Astrocyte of the cerebellum (primary cell): ENCODE measurements at regions not wholly inside any gene's neighbourhood (a gene's known extent, or its start where the extent isn't known, plus 50 kb on each side); places are given as distances from the start of the nearest gene placed in this dataset.
A peak's percentile ranks its signal among the peaks of the same experiment; 100 is the strongest.
"Not testable (repeated sequence)": the region's sequence is repeated elsewhere in the genome, so short reads cannot be mapped to it uniquely, and the experiment has no call there.

ENCODE experiments used
- DNase-seq: peaks from one replicate; pipeline ENCODE4 v3.0.0-alpha.2; 2011; ENCODE audit warnings: low read depth
- H3K4me3 ChIP-seq: 2 replicates; pipeline ENCODE4 v1.5.1; 2011; ENCODE audit warnings: mild to moderate bottlenecking, low read depth, low read length, moderate library complexity
- CTCF ChIP-seq: IDR thresholded peaks from 2 replicates; pipeline ENCODE4 v1.5.1; 2012; ENCODE audit warnings: low read length, low read depth, moderate library complexity, mild to moderate bottlenecking; ENCODE audit errors: missing control alignments
- in situ Hi-C: cut with HindIII; loops from 2 replicates; pipeline ENCODE4 v1.10.0; 2017; ENCODE audit warnings: low sequenced_read_pairs

GRCh38 chr15:38758043-38758442, 193.4 kb upstream of the RASGRP1 start:
- H3K4me3 ChIP-seq, result no peak overlapping the region
- no peak for TF ChIP-seq CTCF
- peak; percentile 47 for DNase-seq
- in situ Hi-C loops, result loop anchor here (10.0 kb wide), 1 partner anchor 57 kb away; no protein-coding TSS in a partner anchor

- no peak for TF ChIP-seq CTCF
- H3K4me3 ChIP-seq, result no peak overlapping the region
- no peak for DNase-seq
- in situ Hi-C loops, result no loop called here
These were observed 197.1 kb upstream of the RASGRP1 start for GRCh38 chr15:38761681-38762080.

GRCh38 chr15:38768970-38769369, 204.4 kb upstream of the RASGRP1 start:
- in situ Hi-C loops, result no loop called here
- DNase-seq, result no peak
- no peak overlapping the region for H3K4me3 ChIP-seq
- TF ChIP-seq CTCF, result peak; percentile 39

- DNase-seq, result no peak
- TF ChIP-seq CTCF, result no peak
- in situ Hi-C loops, result no loop called here
- no peak overlapping the region for H3K4me3 ChIP-seq
These were observed 204.9 kb upstream of the RASGRP1 start for GRCh38 chr15:38769492-38769891.

- H3K4me3 ChIP-seq, DNase-seq, in situ Hi-C loops: not testable (repeated sequence)
These were observed 209.5 kb upstream of the RASGRP1 start for GRCh38 chr15:38774076-38774475.

GRCh38 chr15:38781196-38781595, 216.6 kb upstream of the RASGRP1 start:
- no peak for TF ChIP-seq CTCF
- in situ Hi-C loops, result no loop called here
- DNase-seq, result no peak
- no peak overlapping the region for H3K4me3 ChIP-seq

- no peak for TF ChIP-seq CTCF
- H3K4me3 ChIP-seq, result no peak overlapping the region
- no peak for DNase-seq
- in situ Hi-C loops, result no loop called here
These were observed 217.5 kb upstream of the RASGRP1 start for GRCh38 chr15:38782156-38782555.
